Femur (tissue), 1 donor: ENCODE measurements at regions not wholly inside any gene's neighbourhood (a gene's known extent, or its start where the extent isn't known, plus 50 kb on each side); places are given as distances from the start of the nearest gene placed in this dataset.
"Not testable (repeated sequence)": the region's sequence is repeated elsewhere in the genome, so short reads cannot be mapped to it uniquely, and the experiment has no call there.

Experiments used
- DNase-seq: peaks from one replicate; pipeline ENCODE4 v3.0.0-alpha.2; 2017

DNA sequence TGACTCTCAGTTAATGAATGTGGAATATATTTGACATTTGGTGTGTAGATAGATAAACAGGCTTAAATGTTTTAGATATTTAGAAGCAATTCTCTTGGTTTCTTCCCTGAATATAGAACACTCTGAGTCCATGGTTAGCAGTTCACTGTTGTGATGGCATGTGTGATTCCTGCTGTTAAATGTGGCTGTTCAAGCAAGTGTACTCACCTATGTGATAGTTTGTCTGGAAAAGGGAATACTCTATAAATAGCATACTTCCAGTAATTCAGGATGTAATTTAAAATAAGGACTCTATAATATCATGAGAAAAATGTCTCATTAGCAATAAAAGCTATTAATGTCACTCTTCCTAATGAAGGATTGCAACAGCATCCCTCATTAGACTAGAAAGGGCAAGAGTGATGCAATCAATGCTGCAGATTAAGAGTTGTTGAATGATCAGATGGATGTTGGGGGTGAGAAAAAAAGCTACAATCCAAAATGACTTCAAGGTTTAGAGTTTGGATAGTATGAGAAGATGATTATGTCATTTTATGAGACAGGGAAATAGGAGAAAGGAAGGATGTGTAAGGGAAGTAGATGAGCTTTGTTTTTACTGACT lies 201.8 kb upstream of the WDFY3 start:
- DNase-seq, result no peak

DNA sequence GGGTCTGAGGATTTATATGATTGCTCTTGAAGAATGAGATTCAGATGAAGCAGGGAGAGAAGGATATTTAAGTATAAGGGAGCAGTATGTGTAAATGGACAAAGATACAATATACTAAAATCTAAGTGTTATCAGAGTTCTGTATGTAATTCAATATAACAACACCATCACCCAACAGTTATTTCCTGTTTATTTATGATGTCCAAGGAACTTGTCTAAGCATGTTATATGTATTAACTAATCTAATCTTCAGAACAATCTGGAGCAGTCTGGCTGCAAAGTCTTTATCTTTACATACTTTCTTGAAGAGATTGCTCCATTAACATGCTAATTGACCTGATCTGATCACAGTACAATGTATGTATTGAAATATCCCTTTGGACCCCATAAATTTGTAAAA lies 203.8 kb upstream of the WDFY3 start:
- DNase-seq, result no peak

DNA sequence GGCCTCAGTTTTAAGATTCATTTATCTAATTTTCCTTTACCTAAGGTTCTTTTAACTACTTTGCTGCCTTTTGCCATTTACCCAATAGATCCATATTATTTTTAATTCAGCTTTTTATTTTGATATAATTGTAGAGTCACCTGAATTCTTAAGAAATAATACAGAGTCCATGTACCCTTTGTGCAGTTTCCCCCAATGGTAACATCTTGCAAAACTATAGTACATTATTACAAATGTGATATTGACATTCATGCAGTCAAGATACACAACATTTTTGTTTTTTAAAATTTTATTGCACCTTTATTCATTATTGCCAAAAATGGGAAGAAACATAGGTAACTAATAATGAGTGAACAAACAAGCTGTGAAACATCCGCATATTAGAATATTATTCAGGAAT lies 208.7 kb upstream of the WDFY3 start:
- no peak for DNase-seq

DNA sequence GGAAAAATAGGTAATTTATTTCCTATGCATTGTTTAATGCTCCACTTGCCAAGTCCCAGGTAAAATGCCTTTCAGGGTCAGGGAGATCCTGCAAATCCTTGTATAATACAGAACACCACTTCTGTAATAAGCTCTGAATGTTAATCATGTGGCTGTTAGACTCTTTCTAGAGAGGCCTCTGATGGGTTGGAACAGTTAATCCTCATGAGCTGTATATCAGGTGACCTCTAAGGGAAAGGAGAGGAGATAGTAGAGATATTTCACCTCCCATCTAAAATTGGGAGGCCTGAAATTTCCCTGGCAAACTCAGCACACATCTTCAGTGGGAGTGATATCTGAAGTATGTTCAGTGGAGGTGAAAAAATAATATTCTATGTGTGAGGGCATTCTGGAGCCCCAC lies 210.6 kb upstream of the WDFY3 start:
- DNase-seq, result no peak

DNA sequence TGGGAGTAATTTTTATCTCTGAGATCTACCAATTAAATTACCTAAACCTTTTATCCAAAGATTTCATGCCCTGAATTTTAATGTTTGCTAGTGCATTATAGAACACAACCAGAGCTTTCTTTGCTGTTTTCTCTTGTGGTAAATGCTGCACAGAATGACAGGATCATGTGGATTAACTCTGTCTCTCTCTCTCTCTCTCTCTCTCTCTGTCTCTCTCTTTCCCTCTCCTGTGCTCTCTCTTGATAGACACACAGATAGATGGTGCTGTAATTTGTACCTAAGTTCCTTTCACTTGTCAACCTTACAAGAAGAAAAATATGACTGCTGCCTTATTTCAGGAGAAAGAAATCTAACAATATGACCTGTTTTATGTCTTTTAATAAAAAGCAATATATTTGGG lies 211.2 kb upstream of the WDFY3 start:
- DNase-seq, result no peak

DNA sequence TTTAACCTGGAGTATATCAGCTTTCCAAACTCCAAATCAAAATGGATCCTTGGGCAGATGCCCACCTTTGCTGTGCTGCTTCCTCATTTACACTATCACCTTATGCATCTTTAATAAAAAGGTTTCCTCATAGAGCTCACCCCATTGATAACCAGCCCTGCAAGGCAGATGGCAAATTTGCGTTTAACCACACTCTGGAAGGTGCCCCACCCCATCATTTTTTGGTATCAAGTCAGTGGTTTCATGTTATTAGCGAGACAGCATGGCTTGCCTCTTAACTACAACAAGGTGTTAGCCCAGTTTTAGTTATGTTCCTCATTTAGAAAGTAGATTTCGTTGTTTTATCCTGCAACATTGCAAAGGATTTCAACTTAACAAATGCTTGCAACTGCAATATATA lies 214.0 kb upstream of the WDFY3 start:
- no peak for DNase-seq

DNA sequence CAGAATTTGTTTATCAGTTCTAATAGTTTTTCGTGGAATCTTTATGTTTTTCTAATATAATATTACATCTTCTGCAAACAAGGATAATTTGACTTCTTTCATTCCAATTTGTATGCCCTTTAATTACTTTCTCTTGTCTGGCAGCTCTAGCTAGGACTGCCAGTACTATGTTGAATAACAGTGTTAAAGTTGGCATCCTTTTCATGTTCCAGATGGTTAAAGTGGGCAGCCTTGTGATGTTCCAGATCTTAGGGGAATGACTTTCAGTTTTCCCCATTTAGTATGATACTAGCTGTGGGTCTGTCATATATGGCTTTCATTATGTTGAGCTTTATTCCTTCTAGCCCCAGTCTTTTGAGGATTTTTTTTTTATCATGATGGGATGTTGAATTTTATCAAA lies 220.6 kb upstream of the WDFY3 start:
- no peak for DNase-seq

DNA sequence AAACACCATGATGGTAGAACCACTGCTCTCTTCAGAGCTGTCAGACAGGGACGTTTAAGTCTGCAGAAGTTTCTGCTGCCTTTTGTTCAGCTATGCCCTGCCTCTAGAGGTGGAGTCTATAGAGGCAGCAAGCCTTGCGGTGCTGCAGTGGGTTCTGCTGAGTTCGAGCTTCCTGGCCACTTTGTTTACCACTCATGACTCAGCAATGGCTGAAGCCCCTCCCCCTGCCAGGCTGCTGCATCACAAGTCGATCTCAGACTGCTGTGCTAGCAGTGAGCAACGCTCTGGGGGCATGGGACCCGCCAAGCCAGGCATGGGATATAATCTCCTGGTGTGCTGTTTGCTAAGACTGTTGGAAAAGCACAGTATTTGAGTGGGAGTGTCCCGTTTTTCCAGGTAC lies 229.5 kb upstream of the WDFY3 start:
- not testable (repeated sequence) for DNase-seq

DNA sequence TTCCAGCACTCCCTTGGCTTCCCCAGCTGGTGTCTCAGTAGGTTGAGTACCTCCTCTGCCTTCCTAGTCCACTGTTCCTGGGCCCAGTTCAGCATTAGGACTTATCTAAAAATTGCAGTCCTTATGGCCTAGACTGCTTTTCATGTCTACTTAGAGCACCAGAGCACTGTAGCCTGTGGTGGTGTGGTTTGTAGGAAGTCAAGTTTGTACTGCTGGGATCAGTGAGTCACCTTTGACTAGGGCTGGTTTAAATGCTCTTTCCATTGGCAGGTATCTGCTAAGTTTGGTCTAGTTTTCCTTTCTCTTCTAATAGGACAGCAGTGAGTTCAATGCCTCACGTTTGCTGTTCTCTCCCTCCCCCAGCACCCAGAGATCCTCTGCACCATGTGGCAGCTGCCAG lies 233.6 kb upstream of the WDFY3 start:
- DNase-seq, result no peak

DNA sequence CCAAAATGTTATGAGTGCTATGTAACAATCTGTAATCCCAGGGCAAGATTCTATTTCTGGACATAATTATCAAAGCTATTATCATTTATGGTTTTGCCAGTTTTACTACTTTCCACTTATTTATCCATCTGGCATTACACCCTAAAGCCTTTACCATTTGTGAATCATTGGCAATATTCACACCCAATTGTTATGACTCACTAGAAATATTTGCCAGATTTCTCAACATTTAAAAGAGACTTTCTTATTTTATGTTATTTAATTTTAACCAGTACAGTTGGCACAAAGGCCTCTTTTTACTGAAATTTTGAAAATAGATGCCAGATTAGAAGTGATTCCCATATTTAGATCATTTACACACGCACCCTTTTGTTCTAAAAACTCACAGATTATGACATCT lies 242.7 kb upstream of the WDFY3 start:
- no peak for DNase-seq

DNA sequence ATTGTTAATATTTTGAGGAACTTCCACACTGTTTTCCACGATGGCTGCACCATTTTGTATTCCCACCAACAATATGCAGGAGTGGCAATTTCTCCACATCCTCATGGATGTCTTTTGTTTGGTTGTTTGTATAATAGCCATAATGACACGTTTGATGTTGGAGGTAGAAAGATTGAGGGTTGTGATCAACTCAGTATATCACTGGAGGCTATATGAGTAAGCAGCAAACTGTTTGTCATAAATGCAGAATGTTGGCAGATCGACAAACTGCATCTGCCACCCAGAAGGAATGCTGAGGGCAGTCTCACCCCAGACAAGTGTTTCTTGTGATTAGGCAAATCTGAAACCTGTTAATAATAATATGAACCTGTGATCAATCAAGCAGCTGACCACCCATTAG lies 243.9 kb upstream of the WDFY3 start:
- DNase-seq, result no peak

DNA sequence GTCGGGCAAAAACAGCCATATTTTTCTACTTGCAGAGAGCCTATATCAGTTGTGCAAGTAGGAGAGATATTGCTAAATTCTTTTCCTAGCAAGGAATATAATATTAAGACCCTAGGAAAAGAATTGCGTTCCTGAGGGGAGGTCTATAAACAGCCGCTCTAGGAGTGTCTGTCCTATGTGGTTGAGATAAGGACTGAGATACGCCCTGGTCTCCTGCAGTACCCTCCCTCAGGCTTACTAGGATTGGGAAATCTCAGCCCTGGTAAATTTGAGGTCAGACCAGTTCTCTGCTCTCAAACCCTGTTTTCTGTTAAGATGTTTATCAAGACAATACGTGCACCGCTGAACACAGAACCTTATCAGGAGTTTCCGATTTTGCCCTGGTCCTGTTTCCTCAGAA lies 250.1 kb upstream of the WDFY3 start:
- not testable (repeated sequence) for DNase-seq

DNA sequence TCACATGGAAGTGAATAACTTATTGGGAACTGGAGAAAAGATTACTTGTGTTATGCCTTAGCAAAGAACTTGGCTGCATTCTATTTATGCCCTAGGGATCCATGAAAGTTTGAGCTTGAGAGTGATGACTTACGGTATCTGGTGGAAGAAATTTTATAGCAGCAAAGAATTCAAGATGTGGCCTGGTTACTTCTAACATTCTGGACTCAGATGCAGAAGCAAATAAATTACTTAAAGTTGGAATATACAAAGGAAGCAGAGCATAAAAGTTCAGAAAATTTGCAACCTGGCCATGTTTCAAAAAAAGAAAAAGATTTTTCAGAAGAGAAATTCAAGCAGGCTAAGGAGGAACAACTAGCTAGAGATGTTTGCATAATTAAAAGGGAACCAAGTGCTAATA lies 252.3 kb upstream of the WDFY3 start:
- no peak for DNase-seq

DNA sequence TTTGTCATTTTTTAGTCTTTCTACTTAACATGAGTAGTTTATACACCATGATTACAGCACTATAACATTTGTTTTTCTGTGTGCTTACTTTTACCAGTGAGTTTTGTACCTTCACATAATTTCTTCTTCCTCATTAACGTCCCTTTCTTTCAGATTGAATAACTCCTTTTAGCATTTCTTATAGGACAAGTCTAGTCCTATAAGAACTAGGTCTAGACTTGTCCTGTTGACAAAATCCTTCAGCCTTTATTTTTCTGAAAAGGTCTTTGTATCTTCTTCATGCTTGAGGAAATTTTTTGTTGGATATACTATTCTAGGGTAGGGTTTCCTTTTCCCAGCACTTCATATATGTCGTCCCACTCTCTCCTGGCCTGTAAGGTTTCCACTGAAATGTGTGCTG lies 253.3 kb upstream of the ARHGAP24 start:
- no peak for DNase-seq

DNA sequence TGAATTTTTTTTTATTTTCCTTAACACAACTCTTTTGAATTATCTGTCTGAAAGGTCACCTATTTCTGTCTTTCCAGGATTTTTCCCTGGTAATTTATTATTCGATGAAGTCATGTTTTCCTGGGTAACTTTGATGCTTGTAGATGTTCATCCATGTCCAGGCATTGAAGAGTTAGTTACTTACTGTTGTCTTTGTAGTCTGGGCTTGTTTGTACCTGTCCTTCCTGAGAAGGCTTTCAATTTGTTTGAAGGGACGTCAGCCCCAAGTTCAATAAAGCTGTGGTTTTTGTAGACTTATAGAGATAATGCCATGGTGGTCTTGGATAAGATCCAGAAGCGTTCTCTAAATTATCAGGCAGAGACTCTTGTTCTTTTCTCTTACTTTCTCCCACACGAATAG lies 252.4 kb upstream of the ARHGAP24 start:
- DNase-seq, result no peak

DNA sequence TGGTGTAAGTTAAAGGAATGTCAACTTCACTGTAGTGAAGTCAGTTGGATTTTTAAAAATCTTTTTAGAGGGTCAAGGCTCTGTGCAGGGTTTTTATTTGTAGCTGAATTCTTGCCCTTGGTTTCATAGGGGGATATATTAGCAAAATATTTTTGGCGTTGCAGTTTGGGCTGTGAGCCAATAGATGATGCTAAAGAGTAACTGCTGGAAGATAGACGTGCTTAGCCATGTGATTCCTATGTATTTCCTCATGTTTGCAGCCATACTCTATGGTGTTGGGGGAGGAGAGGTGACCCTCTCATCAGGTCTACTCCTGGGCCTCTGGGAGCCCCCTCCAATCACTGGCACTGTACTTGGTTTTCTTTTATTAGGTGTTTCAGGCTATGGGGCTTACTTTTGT lies 246.7 kb upstream of the ARHGAP24 start:
- DNase-seq, result no peak

DNA sequence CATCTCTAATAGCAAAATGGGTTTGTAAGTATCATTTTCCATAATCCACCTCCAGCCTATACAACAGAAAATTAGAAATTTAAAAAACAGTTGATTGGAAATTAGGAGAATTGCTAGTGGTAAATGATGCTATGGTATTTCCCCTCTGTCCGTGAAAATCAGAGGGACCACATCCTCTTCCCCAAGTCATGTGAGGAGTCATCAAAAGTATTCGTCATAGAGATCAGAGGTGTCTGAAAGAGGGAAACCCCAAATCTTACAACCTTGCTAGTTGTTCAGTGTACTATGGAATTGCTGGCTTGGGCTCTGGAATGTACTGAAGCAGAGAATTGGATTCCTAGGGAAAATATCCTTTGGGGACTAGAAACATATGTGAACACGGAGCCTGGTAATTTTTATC lies 241.4 kb upstream of the ARHGAP24 start:
- no peak for DNase-seq

DNA sequence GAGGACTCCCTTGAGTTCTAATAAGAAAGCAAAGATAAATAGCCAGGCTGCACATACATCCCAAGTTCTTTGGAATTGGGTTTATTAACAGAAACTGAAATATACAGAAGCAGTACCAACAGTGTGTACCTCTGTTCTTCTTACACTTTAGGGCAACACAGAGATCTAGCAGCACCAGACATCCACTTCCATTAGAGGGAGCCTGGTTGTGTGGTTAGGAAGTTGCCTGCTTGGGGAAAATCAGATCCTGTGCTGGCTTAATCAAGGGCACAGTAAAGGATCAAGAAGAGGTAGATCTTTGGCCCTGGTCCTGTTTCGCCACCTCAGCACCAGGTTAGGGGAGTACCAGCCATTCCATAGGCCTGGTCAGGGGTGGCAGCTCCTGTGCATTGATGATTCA lies 231.1 kb upstream of the ARHGAP24 start:
- DNase-seq, result no peak

DNA sequence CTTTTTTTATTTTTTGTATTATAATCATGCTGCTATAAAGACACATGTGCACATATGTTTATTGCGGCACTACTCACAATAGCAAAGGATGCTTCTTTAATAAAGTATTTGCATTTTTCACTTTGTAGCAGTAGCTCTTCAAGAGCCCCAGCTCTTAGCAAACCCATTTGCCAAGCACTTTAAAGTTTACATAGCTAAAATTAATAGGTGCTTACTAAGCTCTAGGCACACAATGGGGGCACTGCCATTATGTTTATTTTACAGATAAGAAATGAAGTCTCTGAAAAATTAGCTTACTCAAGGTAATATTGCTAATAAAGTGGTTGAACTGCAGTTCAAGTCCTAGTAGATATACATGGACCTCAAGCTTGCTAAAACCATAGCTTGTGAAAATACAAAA lies 230.3 kb upstream of the ARHGAP24 start:
- no peak for DNase-seq

DNA sequence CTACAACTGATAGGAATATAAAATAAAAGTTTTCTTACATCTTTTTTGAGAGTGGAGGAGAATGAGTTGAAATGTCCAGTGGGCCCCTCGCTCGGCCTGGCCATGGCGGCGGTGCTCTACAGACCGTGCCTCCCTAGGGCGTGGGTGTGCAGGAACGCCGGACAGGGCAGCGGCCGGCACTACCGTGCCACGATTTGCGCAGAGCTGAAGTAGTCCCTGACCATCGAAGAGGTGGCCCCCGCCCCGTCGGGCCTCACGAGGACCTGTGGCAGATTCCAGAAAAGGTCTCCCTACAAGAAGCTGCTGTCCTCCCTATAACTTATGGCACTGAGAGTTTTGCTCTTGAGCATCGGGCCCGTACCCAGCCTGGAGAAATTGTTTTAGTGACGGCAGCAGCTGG lies 228.9 kb upstream of the ARHGAP24 start:
- no peak for DNase-seq

DNA sequence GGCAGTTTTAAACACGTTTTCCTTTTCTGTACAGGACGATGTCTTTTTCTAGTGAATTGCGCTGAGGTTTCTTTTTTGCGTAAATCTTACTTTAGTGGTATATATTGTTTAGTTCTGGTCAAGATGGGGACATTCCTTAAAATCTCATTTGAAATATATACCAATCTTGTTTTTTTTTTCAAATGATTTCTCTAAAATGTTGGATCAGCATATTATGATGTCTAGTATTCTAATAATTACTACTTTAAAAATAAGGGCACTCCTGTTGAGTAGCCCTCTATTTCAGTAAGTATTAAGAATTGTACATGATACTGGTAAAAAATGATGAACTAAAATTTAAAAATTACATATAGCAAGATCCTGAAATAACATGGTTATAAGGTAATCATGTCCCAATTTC lies 224.1 kb upstream of the ARHGAP24 start:
- DNase-seq, result no peak

DNA sequence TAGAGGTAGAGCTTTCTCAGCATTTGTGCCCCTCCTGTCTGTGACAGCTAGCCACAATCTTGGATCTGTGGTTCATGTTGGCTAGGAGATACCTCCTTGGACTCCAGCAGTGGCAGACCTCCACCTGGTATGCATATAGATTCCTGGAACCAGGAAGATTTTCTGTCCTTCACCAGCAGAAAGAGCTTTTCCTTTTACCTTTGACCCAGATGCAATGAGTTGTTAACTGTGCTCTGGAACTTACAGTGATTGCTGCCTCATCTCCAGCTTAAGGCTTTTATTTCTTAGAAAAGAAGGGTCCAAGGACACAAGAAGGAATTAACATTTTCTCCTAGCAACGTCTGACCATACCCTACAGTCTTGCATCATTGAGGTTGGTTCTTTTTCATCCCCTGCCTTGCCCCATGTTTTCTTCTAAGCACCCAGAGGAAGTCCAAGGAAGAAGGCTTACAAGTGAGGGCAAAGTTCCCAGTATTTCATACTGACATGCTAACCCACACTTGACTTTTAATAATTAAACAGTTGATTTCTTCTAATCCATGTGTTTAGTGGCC lies 217.1 kb upstream of the ARHGAP24 start:
- no peak for DNase-seq

DNA sequence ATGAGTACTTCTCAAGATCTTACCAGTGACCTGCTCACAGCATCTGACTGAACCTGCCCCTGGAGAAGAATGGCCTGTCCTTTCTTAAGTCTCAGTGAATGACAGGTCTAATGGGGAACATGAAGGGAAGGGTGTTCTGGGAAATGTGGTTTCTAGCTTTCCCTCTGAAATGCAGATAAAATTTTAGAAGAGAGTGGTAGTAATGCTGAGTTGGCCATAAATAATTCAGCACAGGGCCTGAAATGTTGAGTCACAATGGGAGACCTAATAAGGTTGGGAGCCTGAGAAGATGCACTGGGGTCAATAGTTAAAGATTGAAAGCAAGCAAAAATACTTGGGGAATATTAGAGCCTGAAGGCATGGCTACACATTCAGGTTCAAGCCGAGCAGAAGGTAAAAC lies 214.9 kb upstream of the ARHGAP24 start:
- no peak for DNase-seq

DNA sequence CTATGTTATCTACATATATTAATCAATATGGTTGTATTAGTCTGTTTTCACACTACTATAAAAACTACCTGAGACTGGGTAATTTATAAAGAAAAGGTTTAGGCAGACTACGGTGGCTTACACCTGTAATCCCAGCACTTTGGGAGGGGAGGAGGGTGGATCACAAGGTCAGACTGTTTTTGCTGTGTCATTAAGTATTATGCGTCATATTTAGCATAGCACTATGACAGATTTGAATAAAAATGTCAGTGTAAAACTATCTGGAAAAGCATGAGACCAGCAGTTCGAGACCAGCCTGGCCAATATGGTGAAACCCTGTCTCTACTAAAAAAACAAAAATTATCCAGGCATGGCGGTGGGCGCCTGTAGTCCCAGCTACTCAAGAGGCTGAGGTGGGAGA lies 209.7 kb upstream of the ARHGAP24 start:
- no peak for DNase-seq

DNA sequence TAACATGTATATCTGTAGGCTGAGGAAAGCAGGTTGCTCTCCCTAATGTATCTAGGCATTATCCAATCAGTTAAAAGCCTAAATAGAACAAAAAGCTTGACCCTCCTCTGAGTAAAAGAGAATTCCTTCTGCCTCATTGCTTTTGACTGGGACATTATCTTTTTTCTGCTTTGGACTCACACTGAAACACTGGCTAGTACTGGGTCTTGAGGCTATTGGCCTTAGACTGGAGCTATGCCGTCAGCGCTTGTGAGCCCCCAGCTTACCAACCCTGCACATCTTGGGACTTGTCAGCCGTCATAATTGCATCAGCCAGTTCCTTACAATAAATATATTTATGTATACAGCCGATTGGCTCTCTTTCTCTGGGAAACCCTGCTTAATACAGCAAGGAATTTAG lies 206.8 kb upstream of the ARHGAP24 start:
- no peak for DNase-seq

DNA sequence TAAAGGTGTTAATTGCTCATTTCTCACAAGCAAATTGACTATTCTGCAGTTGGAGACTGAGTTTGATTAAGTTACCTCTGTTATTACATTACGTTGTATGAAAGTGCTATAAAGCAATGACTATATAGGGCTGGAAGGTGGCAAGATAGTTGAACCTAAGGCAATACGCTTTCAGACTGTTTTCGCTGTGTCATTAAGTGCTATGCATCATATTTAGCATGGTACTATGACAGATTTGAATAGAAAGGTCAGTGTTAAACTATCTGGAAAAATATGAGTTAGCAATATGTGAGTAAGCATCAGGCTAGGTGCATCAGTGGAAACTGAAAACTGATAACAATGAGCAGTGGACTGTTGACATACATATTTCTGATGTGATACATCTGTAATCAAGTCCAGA lies 206.0 kb upstream of the ARHGAP24 start:
- DNase-seq, result no peak
